Loucy (cell line): ENCODE measurements at regions not wholly inside any gene's neighbourhood (a gene's known extent, or its start where the extent isn't known, plus 50 kb on each side); places are given as distances from the start of the nearest gene placed in this dataset.

ENCODE experiments used
- CTCF ChIP-seq: fragments of 200-600 bp; sonication (generic); conservative IDR thresholded peaks from 2 replicates; pipeline ENCODE4 v1.5.1; 2014; ENCODE audit warnings: mild to moderate bottlenecking, antibody characterized with exemption, low read length
- EZH2phosphoT487 ChIP-seq: fragments of 200-600 bp; IDR thresholded peaks from 2 replicates; pipeline ENCODE4 v1.6.1; 2018; ENCODE audit warnings: antibody characterized with exemption, mild to moderate bottlenecking, moderate library complexity, borderline replicate concordance

DNA sequence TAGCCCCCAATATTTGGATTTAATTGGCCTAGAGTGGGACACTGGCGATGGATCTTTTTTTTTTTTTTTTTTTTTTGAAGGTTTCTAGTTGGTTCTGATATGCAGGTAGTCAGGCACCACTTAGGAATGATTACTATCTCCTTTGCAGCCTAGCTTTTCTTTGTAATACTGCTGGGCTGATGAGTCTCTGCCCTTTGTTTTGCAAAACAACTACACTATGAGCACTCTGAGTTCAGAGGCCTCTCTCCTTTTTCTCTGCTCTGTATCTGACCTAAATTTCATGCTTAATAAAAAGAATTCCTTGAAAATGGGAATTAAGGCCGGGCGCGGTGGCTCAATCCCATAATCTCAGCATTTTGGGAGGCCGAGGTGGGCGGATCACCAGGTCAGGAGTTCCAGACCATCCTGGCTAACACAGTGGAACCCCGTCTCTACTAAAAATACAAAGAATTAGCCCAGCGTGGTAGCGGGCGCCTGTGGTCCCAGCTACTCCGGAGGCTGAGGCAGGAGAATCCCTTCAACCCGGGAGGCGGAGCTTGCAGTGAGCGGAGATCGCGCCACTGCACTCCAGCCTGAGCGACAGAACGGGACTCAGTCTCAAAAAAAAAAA lies 1312.3 kb downstream of the FAM181B start:
- no peak for TF ChIP-seq CTCF
- no peak for TF ChIP-seq EZH2phosphoT487
